ENCODE measurements at regions not wholly inside any gene's neighbourhood (a gene's known extent, or its start where the extent isn't known, plus 50 kb on each side); places are given as distances from the start of the nearest gene placed in this dataset.

DNA sequence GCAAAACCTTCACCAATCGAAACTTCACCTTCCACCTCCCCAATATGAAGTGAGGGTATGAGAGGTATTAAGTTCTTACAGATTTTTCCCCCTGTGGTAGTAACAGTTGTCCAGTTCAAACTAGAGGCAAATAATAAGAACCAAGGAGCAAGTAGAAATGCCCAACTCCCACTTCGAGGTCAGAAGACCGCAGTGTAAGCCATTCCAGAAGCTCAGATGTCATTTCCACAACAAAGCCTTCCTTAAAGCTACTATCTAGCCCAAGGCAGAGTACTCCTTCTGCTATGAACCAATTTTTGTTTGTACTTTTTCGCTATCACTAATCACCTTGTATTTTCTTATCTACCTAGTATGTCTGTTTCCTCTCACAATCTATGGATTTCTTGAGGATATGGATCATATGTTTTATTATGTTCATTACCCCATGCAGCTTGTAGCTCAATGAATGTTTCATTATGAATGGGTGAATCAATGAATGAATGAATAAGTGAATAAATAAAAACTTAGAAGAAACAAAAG lies 235.7 kb upstream of the KCNMB2 start:
- TF ChIP-seq, protein P1, sequence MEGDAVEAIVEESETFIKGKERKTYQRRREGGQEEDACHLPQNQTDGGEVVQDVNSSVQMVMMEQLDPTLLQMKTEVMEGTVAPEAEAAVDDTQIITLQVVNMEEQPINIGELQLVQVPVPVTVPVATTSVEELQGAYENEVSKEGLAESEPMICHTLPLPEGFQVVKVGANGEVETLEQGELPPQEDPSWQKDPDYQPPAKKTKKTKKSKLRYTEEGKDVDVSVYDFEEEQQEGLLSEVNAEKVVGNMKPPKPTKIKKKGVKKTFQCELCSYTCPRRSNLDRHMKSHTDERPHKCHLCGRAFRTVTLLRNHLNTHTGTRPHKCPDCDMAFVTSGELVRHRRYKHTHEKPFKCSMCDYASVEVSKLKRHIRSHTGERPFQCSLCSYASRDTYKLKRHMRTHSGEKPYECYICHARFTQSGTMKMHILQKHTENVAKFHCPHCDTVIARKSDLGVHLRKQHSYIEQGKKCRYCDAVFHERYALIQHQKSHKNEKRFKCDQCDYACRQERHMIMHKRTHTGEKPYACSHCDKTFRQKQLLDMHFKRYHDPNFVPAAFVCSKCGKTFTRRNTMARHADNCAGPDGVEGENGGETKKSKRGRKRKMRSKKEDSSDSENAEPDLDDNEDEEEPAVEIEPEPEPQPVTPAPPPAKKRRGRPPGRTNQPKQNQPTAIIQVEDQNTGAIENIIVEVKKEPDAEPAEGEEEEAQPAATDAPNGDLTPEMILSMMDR (IDR thresholded peaks at IDR 0.05; ENCODE audit: low read depth, low read length, missing input control) = no peak
- TF ChIP-seq GABPA (IDR thresholded peaks at IDR 0.05 in 1 of 2, conservative IDR thresholded peaks at IDR 0.05 in 1 of 2) (no peak), TAF1 (conservative IDR thresholded peaks at IDR 0.05) (no peak), JUND (IDR thresholded peaks at IDR 0.05) (no peak), FOXA1 (IDR thresholded peaks at IDR 0.05) (no peak)
- TF ChIP-seq, protein P2, sequence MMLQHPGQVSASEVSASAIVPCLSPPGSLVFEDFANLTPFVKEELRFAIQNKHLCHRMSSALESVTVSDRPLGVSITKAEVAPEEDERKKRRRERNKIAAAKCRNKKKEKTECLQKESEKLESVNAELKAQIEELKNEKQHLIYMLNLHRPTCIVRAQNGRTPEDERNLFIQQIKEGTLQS (IDR thresholded peaks at IDR 0.05) = no peak
